ENCODE measurements at regions not wholly inside any gene's neighbourhood (a gene's known extent, or its start where the extent isn't known, plus 50 kb on each side); places are given as distances from the start of the nearest gene placed in this dataset.

GRCh38 chr10:70982443-70982842, 94.1 kb upstream of the PCBD1 start:
- in situ Hi-C loops (cut with HindIII; ENCODE audit: low pct_unique_long_range_greater_than_20kb, low sequenced_read_pairs): no loop called here
- intact Hi-C loops (cut with micrococcal nuclease; ENCODE audit: unreplicated experiment): no loop called here

GRCh38 chr10:70984986-70985722, 96.8 kb upstream of the PCBD1 start:
- intact Hi-C loops (cut with micrococcal nuclease; ENCODE audit: unreplicated experiment) (no loop called here), in situ Hi-C loops (cut with HindIII; ENCODE audit: low pct_unique_long_range_greater_than_20kb, low sequenced_read_pairs) (no loop called here)
- no TSS peak for BruUV-seq (replicated peaks)
- Histone ChIP-seq H3K36me3 (ENCODE audit: control insufficient read depth, insufficient read depth, low read length) (no peaks in the 10 kb centered on the region), H3K27ac (ENCODE audit: low read length) (no peak overlapping the region), H3K27me3 (ENCODE audit: control insufficient read depth, insufficient read depth, low read length) (no peaks in the 10 kb centered on the region), H3K4me3 (ENCODE audit: low read depth in 2 of 2, low read length in 2 of 2) (no peak overlapping the region), H3K9me3 (ENCODE audit: control insufficient read depth, insufficient read depth, low read depth, low read length) (no peaks in the 10 kb centered on the region), H3K4me1 (ENCODE audit: control insufficient read depth, insufficient read depth, low read length) (no peaks in the 10 kb centered on the region)
- TF ChIP-seq POLR2AphosphoS5 (IDR thresholded peaks at IDR 0.05; ENCODE audit: low read depth, low read length) (no peak), SIN3A (IDR thresholded peaks at IDR 0.05; ENCODE audit: borderline replicate concordance, insufficient read depth, low read depth, low read length) (no peak), TCF7L2 (IDR thresholded peaks at IDR 0.05; ENCODE audit: low read depth, low read length) (no peak), REST (IDR thresholded peaks at IDR 0.05; ENCODE audit: insufficient read depth in 1 of 2, low read depth in 2 of 2, low read length in 1 of 2) (no peak), CTCF (IDR thresholded peaks at IDR 0.05) (no peak)
- POLR2A ChIA-PET: no interaction called here
- CTCF ChIA-PET: no interaction called here
- ATAC-seq (no peak), DNase-seq (ENCODE audit: low read depth, low spot score) (no peak)

More at GRCh38 chr10:70982443-70982842, 94.1 kb upstream of the PCBD1 start:
- BruUV-seq (replicated peaks): no TSS peak
- TF ChIP-seq CTCF (IDR thresholded peaks at IDR 0.05) (no peak), REST (IDR thresholded peaks at IDR 0.05; ENCODE audit: insufficient read depth in 1 of 2, low read depth in 2 of 2, low read length in 1 of 2) (no peak), SIN3A (IDR thresholded peaks at IDR 0.05; ENCODE audit: borderline replicate concordance, insufficient read depth, low read depth, low read length) (no peak), POLR2AphosphoS5 (IDR thresholded peaks at IDR 0.05; ENCODE audit: low read depth, low read length) (no peak), TCF7L2 (IDR thresholded peaks at IDR 0.05; ENCODE audit: low read depth, low read length) (no peak)
- CTCF ChIA-PET: no interaction called here
- H3K4me1 ChIP-seq (ENCODE audit: control insufficient read depth, insufficient read depth, low read length): no peaks in the 10 kb centered on the region
- ATAC-seq: no peak
- H3K27me3 ChIP-seq (ENCODE audit: control insufficient read depth, insufficient read depth, low read length): no peaks in the 10 kb centered on the region
- no peak overlapping the region for H3K4me3 ChIP-seq (ENCODE audit: low read depth in 2 of 2, low read length in 2 of 2)
- DNase-seq (ENCODE audit: low read depth, low spot score): no peak
- POLR2A ChIA-PET: no interaction called here
- no peaks in the 10 kb centered on the region for H3K9me3 ChIP-seq (ENCODE audit: control insufficient read depth, insufficient read depth, low read depth, low read length)
- no peaks in the 10 kb centered on the region for H3K36me3 ChIP-seq (ENCODE audit: control insufficient read depth, insufficient read depth, low read length)
- H3K27ac ChIP-seq (ENCODE audit: low read length): no peak overlapping the region

All from Panc1 (cell line).